HL-60 (cell line): ENCODE measurements at regions not wholly inside any gene's neighbourhood (a gene's known extent, or its start where the extent isn't known, plus 50 kb on each side); places are given as distances from the start of the nearest gene placed in this dataset.

Experiments used
- DNase-seq, 2 experiments: peaks; one replicate each; pipeline ENCODE4 v3.0.0-alpha.2; 2010 to 2020; ENCODE audit warnings: low read depth in 1 of 2, low spot score in 1 of 2
- H3K27ac ChIP-seq: fragments of 250-450 bp; sonication (Bioruptor Pico); replicated peaks from 2 replicates; pipeline ENCODE4 v1.5.1; 2020; ENCODE audit warnings: mild to moderate bottlenecking, moderate library complexity
- H3K27me3 ChIP-seq: fragments of 250-450 bp; sonication (Bioruptor Pico); 2 replicates; pipeline ENCODE4 v1.5.1; 2021; ENCODE audit warnings: mild to moderate bottlenecking, moderate library complexity; ENCODE audit not compliant: insufficient read depth, poor library complexity, severe bottlenecking
- H3K4me3 ChIP-seq: replicated peaks from 2 replicates; pipeline ENCODE4 v1.5.1; 2011; ENCODE audit warnings: mild to moderate bottlenecking, control low read depth, low read length; ENCODE audit not compliant: insufficient read depth
- GABPA ChIP-seq: IDR thresholded peaks from 2 replicates; pipeline ENCODE4 v1.6.1; 2012; ENCODE audit warnings: low read depth
- POLR2AphosphoS5 ChIP-seq: IDR thresholded peaks from 2 replicates; pipeline ENCODE4 v1.6.1; 2012; ENCODE audit warnings: low read depth
- REST ChIP-seq: IDR thresholded peaks from 2 replicates; pipeline ENCODE4 v1.6.1; 2012; ENCODE audit warnings: low read depth; ENCODE audit not compliant: insufficient replicate concordance
- SPI1 ChIP-seq: IDR thresholded peaks from 2 replicates; pipeline ENCODE4 v1.6.1; 2012; ENCODE audit warnings: low read depth, mild to moderate bottlenecking, borderline replicate concordance
- TF ChIP-seq, protein P1 (sequence below): IDR thresholded peaks from one replicate; pipeline ENCODE4 v1.5.1; 2011; ENCODE audit warnings: low read length, control low read depth, inconsistent platforms; ENCODE audit not compliant: insufficient read depth

DNA sequence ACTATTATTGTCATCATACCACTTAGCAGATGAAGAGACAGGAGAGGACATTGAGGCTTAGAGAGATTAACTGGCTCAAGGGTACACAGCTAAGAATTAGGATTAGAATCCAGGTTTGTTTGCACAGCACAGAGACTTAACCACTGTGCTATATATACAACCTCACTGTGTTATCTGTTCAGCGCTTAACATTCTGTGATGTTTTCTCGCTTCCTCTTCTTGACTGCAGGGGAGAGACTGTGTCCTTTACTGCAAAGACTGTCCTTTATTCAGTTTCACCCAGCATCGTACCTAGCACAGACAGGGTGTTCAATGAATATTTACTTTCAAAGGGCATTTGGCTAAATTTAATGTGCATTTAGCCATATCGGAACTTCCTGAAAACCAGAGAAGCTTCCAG is 54.9 kb upstream of the PCDH8 start:
- no peak overlapping the region for H3K27ac ChIP-seq
- no peak overlapping the region for H3K4me3 ChIP-seq
- no peak for DNase-seq
- no peak for TF ChIP-seq GABPA
- TF ChIP-seq SPI1, result no peak
- no peak for TF ChIP-seq REST
- TF ChIP-seq, protein P1, sequence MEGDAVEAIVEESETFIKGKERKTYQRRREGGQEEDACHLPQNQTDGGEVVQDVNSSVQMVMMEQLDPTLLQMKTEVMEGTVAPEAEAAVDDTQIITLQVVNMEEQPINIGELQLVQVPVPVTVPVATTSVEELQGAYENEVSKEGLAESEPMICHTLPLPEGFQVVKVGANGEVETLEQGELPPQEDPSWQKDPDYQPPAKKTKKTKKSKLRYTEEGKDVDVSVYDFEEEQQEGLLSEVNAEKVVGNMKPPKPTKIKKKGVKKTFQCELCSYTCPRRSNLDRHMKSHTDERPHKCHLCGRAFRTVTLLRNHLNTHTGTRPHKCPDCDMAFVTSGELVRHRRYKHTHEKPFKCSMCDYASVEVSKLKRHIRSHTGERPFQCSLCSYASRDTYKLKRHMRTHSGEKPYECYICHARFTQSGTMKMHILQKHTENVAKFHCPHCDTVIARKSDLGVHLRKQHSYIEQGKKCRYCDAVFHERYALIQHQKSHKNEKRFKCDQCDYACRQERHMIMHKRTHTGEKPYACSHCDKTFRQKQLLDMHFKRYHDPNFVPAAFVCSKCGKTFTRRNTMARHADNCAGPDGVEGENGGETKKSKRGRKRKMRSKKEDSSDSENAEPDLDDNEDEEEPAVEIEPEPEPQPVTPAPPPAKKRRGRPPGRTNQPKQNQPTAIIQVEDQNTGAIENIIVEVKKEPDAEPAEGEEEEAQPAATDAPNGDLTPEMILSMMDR, result no peak
- peaks cover 7% of the 10 kb centered on the region for H3K27me3 ChIP-seq

DNA sequence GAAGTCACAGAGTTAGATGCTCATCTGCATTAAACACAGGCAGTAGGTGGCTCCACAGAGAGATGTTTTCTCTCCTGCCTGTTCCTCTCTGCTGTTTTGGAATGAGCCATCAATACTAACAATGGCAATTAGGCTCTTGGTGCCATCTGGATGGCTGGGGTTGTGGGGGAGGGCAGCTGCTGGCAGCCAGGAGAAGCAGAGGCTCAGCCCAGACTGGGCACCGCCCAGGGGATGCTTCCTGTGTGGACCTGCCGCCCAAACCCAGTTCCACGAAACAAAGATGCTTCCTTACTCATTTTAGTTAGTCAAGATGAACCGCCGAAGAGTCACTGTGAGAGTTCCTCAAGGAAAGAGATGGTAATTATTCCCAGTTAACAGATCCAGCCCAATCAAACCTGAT is 50.8 kb upstream of the PCDH8 start:
- Histone ChIP-seq H3K27ac (no peak overlapping the region), H3K27me3 (no peaks in the 10 kb centered on the region), H3K4me3 (no peak overlapping the region)
- TF ChIP-seq REST, result no peak
- no peak for TF ChIP-seq SPI1
- no peak for TF ChIP-seq POLR2AphosphoS5
- TF ChIP-seq GABPA, result no peak
- TF ChIP-seq, protein P1, result no peak
- DNase-seq, result no peak
